Neural progenitor cell (in vitro differentiated cells): ENCODE measurements at regions not wholly inside any gene's neighbourhood (a gene's known extent, or its start where the extent isn't known, plus 50 kb on each side); places are given as distances from the start of the nearest gene placed in this dataset.

Experiments
- CTCF ChIP-seq: fragments of 200-600 bp; sonication (generic); IDR thresholded peaks from 2 replicates; pipeline ENCODE4 v1.5.1; 2017; ENCODE audit warnings: antibody characterized with exemption, mild to moderate bottlenecking
- EZH2 ChIP-seq: fragments of 200-600 bp; sonication (generic); IDR thresholded peaks from 2 replicates; pipeline ENCODE4 v1.6.1; 2017; ENCODE audit warnings: antibody characterized with exemption, mild to moderate bottlenecking, moderate library complexity
- EZH2phosphoT487 ChIP-seq: fragments of 200-600 bp; sonication (generic); IDR thresholded peaks from 2 replicates; pipeline ENCODE4 v1.6.1; 2017; ENCODE audit warnings: antibody characterized with exemption

GRCh38 chrX:43467608-43468234 is 188.4 kb upstream of the MAOA start:
- TF ChIP-seq CTCF (peak; percentile 43), EZH2phosphoT487 (no peak), EZH2 (no peak)
